HEK293 (cell line): ENCODE measurements at regions not wholly inside any gene's neighbourhood (a gene's known extent, or its start where the extent isn't known, plus 50 kb on each side); places are given as distances from the start of the nearest gene placed in this dataset.

ENCODE experiments used
- CTCF ChIA-PET: fragments of 350-600 bp; formaldehyde crosslinking; extraction: SDS; loops from one replicate; lab custom pipeline; 2021; ENCODE audit warnings: antibody characterized with exemption; lab: Yijun Ruan, JAX
- POLR2A ChIA-PET: fragments of 300-600 bp; formaldehyde crosslinking; extraction: SDS; loops from one replicate; lab custom pipeline; 2020; ENCODE audit warnings: antibody characterized with exemption, inconsistent platforms; lab: Yijun Ruan, JAX
- H3K27ac ChIP-seq: fragments of 200-500 bp; sonication (Bioruptor generic); 2 replicates; pipeline ENCODE4 v1.5.1; 2014; ENCODE audit warnings: low read depth, low read length, control low read depth, inconsistent platforms; ENCODE audit errors: extremely low read depth
- H3K36me3 ChIP-seq, 2 experiments: fragments of 200-500 bp in 1 of 2; sonication (Bioruptor generic) in 1 of 2; 1 replicate in 1 of 2; 2 replicates in 1 of 2; pipeline ENCODE4 v1.5.1; 2014 to 2017; ENCODE audit warnings: inconsistent platforms in 2 of 2, low read length in 2 of 2; ENCODE audit not compliant: control insufficient read depth in 2 of 2, insufficient read depth in 1 of 2
- H3K4me1 ChIP-seq: fragments of 200-500 bp; sonication (Bioruptor generic); 2 replicates; pipeline ENCODE4 v1.5.1; 2014; ENCODE audit warnings: mild to moderate bottlenecking, low read length, inconsistent platforms; ENCODE audit not compliant: control insufficient read depth, insufficient read depth
- H3K4me3 ChIP-seq: 2 replicates; pipeline ENCODE4 v1.5.1; 2011; ENCODE audit warnings: low read depth, mild to moderate bottlenecking, control low read depth, low read length, moderate library complexity
- H3K9me3 ChIP-seq: fragments of 200-500 bp; sonication (Bioruptor generic); 2 replicates; pipeline ENCODE4 v1.5.1; 2014; ENCODE audit warnings: low read depth, low read length, inconsistent platforms; ENCODE audit not compliant: control insufficient read depth, insufficient read depth
- GLIS2 ChIP-seq: fragments of 450-650 bp; formaldehyde crosslinking; IDR thresholded peaks from 2 replicates; pipeline ENCODE4 v1.5.1; 2016; ENCODE audit warnings: missing biosample characterization, missing genetic modification characterization
- KLF10 ChIP-seq: fragments of 450-650 bp; IDR thresholded peaks from 2 replicates; pipeline ENCODE4 v1.5.1; 2018; ENCODE audit warnings: missing biosample characterization, mild to moderate bottlenecking, missing genetic modification characterization
- ZBTB20 ChIP-seq: fragments of 450-650 bp; formaldehyde crosslinking; IDR thresholded peaks from 2 replicates; pipeline ENCODE4 v1.5.1; 2016; ENCODE audit warnings: missing biosample characterization, missing genetic modification characterization
- ZNF114 ChIP-seq: fragments of 450-650 bp; formaldehyde crosslinking; IDR thresholded peaks from 2 replicates; pipeline ENCODE4 v1.5.0; 2017; ENCODE audit warnings: missing biosample characterization, missing genetic modification characterization
- ZNF140 ChIP-seq: fragments of 450-650 bp; formaldehyde crosslinking; IDR thresholded peaks from 2 replicates; pipeline ENCODE4 v1.5.1; 2016; ENCODE audit warnings: missing biosample characterization, missing genetic modification characterization
- ZNF155 ChIP-seq: fragments of 450-650 bp; formaldehyde crosslinking; IDR thresholded peaks from 2 replicates; pipeline ENCODE4 v1.5.1; 2016; ENCODE audit warnings: missing biosample characterization, missing genetic modification characterization
- ZNF2 ChIP-seq: fragments of 450-650 bp; formaldehyde crosslinking; IDR thresholded peaks from 2 replicates; pipeline ENCODE4 v1.5.1; 2016; ENCODE audit warnings: missing biosample characterization, missing genetic modification characterization
- ZNF23 ChIP-seq: fragments of 450-650 bp; formaldehyde crosslinking; IDR thresholded peaks from 2 replicates; pipeline ENCODE4 v1.5.1; 2016; ENCODE audit warnings: missing biosample characterization, missing genetic modification characterization, borderline replicate concordance
- ZNF248 ChIP-seq: fragments of 450-650 bp; formaldehyde crosslinking; IDR thresholded peaks from 2 replicates; pipeline ENCODE4 v1.5.1; 2017; ENCODE audit warnings: missing biosample characterization, missing genetic modification characterization
- ZNF280C ChIP-seq: fragments of 450-650 bp; formaldehyde crosslinking; IDR thresholded peaks from 2 replicates; pipeline ENCODE4 v1.5.1; 2016; ENCODE audit warnings: missing biosample characterization, missing genetic modification characterization
- ZNF302 ChIP-seq: fragments of 450-650 bp; formaldehyde crosslinking; IDR thresholded peaks from 2 replicates; pipeline ENCODE4 v1.5.1; 2016; ENCODE audit warnings: missing biosample characterization, missing genetic modification characterization, low read depth
- ZNF366 ChIP-seq: fragments of 450-650 bp; formaldehyde crosslinking; conservative IDR thresholded peaks from 2 replicates; pipeline ENCODE4 v1.5.1; 2016; ENCODE audit warnings: missing biosample characterization, missing genetic modification characterization
- ZNF433 ChIP-seq: fragments of 450-650 bp; formaldehyde crosslinking; IDR thresholded peaks from 2 replicates; pipeline ENCODE4 v1.5.1; 2016; ENCODE audit warnings: missing biosample characterization, missing genetic modification characterization, low read depth
- ZNF777 ChIP-seq: fragments of 450-650 bp; formaldehyde crosslinking; IDR thresholded peaks from 2 replicates; pipeline ENCODE4 v1.5.1; 2017; ENCODE audit warnings: missing biosample characterization, missing genetic modification characterization, borderline replicate concordance
- ZNF785 ChIP-seq: fragments of 450-650 bp; formaldehyde crosslinking; IDR thresholded peaks from 2 replicates; pipeline ENCODE4 v1.5.1; 2016; ENCODE audit warnings: missing biosample characterization, missing genetic modification characterization
- ZNF792 ChIP-seq: fragments of 450-650 bp; formaldehyde crosslinking; IDR thresholded peaks from 2 replicates; pipeline ENCODE4 v1.5.1; 2016; ENCODE audit warnings: missing biosample characterization, missing genetic modification characterization
- TF ChIP-seq, protein P1 (sequence below): fragments of 450-650 bp; formaldehyde crosslinking; IDR thresholded peaks from 2 replicates; pipeline ENCODE4 v1.5.1; 2016; ENCODE audit warnings: missing biosample characterization, missing genetic modification characterization
- TF ChIP-seq, protein P2 (sequence below): fragments of 450-650 bp; formaldehyde crosslinking; IDR thresholded peaks from 2 replicates; pipeline ENCODE4 v1.5.1; 2016; ENCODE audit warnings: missing biosample characterization, missing genetic modification characterization
- TF ChIP-seq, protein P3 (sequence below): fragments of 450-650 bp; formaldehyde crosslinking; IDR thresholded peaks from 2 replicates; pipeline ENCODE4 v1.5.1; 2016; ENCODE audit warnings: missing biosample characterization, missing genetic modification characterization, low read depth

GRCh38 chr6:12381587-12381986 is 91.4 kb downstream of the EDN1 start (continued):
- TF ChIP-seq ZNF155 (tag by site-specific recombination) (no peak), ZNF777 (tag by site-specific recombination) (no peak), ZNF792 (tag by site-specific recombination) (no peak), ZNF785 (tag by site-specific recombination) (no peak)
- TF ChIP-seq, protein P1, sequence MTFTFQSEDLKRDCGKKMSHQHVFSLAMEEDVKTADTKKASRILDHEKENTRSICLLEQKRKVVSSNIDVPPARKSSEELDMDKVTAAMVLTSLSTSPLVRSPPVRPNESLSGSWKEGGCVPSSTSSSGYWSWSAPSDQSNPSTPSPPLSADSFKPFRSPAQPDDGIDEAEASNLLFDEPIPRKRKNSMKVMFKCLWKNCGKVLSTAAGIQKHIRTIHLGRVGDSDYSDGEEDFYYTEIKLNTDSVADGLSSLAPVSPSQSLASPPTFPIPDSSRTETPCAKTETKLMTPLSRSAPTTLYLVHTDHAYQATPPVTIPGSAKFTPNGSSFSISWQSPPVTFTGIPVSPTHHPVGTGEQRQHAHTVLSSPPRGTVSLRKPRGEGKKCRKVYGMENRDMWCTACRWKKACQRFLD (tag by site-specific recombination) = no peak

GRCh38 chr6:12383448-12383847 is 93.3 kb downstream of the EDN1 start:
- H3K36me3 ChIP-seq = no peaks in the 10 kb centered on the region
- no peak for TF ChIP-seq ZNF23 (tag by site-specific recombination)
- no peak for TF ChIP-seq ZNF366 (tag by site-specific recombination)
- no peak for TF ChIP-seq GLIS2
- no peak for TF ChIP-seq ZNF433 (tag by site-specific recombination)
- TF ChIP-seq, protein P2, sequence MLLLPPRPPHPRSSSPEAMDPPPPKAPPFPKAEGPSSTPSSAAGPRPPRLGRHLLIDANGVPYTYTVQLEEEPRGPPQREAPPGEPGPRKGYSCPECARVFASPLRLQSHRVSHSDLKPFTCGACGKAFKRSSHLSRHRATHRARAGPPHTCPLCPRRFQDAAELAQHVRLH (tag by site-specific recombination) = no peak
- TF ChIP-seq ZNF140 (tag by site-specific recombination) = no peak
- no peak for TF ChIP-seq ZNF2 (tag by site-specific recombination)
- TF ChIP-seq, protein P1 (tag by site-specific recombination) = no peak
- no peak for TF ChIP-seq ZNF302
- no peak for TF ChIP-seq KLF10 (tag by site-specific recombination)
- no peak for TF ChIP-seq ZNF280C (tag by site-specific recombination)
- no peak for TF ChIP-seq ZNF114
- ChIA-PET POLR2A (interaction anchor here (0.6 to 0.9 kb wide), 2 partner anchors 10 to 97 kb away, joined by 3 to 4 read pairs; no protein-coding TSS in a partner anchor), CTCF (interaction anchor here (0.7 kb wide), 1 partner anchor 33 kb away, joined by 3 read pairs; no protein-coding TSS in a partner anchor)
- no peaks in the 10 kb centered on the region for H3K4me1 ChIP-seq
- no peaks in the 10 kb centered on the region for H3K9me3 ChIP-seq
- no peak overlapping the region for H3K4me3 ChIP-seq
- no peak overlapping the region for H3K27ac ChIP-seq

GRCh38 chr6:12384357-12384912 is 94.3 kb downstream of the EDN1 start:
- H3K4me1 ChIP-seq = no peaks in the 10 kb centered on the region
- no peak overlapping the region for H3K27ac ChIP-seq
- ChIA-PET CTCF (interaction anchor here (0.5 to 0.7 kb wide), 2 partner anchors 54 to 97 kb away, joined by 3 to 4 read pairs; no protein-coding TSS in a partner anchor), POLR2A (no interaction called here)
- H3K4me3 ChIP-seq = no peak overlapping the region
- no peaks in the 10 kb centered on the region for H3K36me3 ChIP-seq
- no peaks in the 10 kb centered on the region for H3K9me3 ChIP-seq
- TF ChIP-seq, protein P3, sequence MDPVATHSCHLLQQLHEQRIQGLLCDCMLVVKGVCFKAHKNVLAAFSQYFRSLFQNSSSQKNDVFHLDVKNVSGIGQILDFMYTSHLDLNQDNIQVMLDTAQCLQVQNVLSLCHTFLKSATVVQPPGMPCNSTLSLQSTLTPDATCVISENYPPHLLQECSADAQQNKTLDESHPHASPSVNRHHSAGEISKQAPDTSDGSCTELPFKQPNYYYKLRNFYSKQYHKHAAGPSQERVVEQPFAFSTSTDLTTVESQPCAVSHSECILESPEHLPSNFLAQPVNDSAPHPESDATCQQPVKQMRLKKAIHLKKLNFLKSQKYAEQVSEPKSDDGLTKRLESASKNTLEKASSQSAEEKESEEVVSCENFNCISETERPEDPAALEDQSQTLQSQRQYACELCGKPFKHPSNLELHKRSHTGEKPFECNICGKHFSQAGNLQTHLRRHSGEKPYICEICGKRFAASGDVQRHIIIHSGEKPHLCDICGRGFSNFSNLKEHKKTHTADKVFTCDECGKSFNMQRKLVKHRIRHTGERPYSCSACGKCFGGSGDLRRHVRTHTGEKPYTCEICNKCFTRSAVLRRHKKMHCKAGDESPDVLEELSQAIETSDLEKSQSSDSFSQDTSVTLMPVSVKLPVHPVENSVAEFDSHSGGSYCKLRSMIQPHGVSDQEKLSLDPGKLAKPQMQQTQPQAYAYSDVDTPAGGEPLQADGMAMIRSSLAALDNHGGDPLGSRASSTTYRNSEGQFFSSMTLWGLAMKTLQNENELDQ (tag by site-specific recombination) = no peak
- TF ChIP-seq ZBTB20 (tag by site-specific recombination) (no peak), ZNF248 (tag by site-specific recombination) (no peak)
